ENCODE measurements at regions not wholly inside any gene's neighbourhood (a gene's known extent, or its start where the extent isn't known, plus 50 kb on each side); places are given as distances from the start of the nearest gene placed in this dataset.

GRCh38 chr3:30346933-30347320, 259.5 kb upstream of the TGFBR2 start:
- DNase-seq (ENCODE audit: low read depth), result no peak
- TF ChIP-seq CTCF (conservative IDR thresholded peaks at IDR 0.05; ENCODE audit: control insufficient read depth, insufficient read depth, low read depth, low read length), result no peak
- H3K4me3 ChIP-seq (ENCODE audit: control insufficient read depth, low read depth, low read length), result no peak overlapping the region

- peak; percentile 96 for DNase-seq (ENCODE audit: low read depth)
- no peak for TF ChIP-seq CTCF (conservative IDR thresholded peaks at IDR 0.05; ENCODE audit: control insufficient read depth, insufficient read depth, low read depth, low read length)
- no peak overlapping the region for H3K4me3 ChIP-seq (ENCODE audit: control insufficient read depth, low read depth, low read length)
Measured at GRCh38 chr3:30347679-30348216, 258.7 kb upstream of the TGFBR2 start.

- DNase-seq (ENCODE audit: low read depth), result no peak
- no peak overlapping the region for H3K4me3 ChIP-seq (ENCODE audit: control insufficient read depth, low read depth, low read length)
- TF ChIP-seq CTCF (conservative IDR thresholded peaks at IDR 0.05; ENCODE audit: control insufficient read depth, insufficient read depth, low read depth, low read length), result no peak
Measured at GRCh38 chr3:30349507-30349906, 256.9 kb upstream of the TGFBR2 start.

- no peak overlapping the region for H3K4me3 ChIP-seq (ENCODE audit: control insufficient read depth, low read depth, low read length)
- no peak for DNase-seq (ENCODE audit: low read depth)
- no peak for TF ChIP-seq CTCF (conservative IDR thresholded peaks at IDR 0.05; ENCODE audit: control insufficient read depth, insufficient read depth, low read depth, low read length)
Measured at GRCh38 chr3:30350011-30350410, 256.4 kb upstream of the TGFBR2 start.

GRCh38 chr3:30350901-30351300, 255.5 kb upstream of the TGFBR2 start:
- no peak overlapping the region for H3K4me3 ChIP-seq (ENCODE audit: control insufficient read depth, low read depth, low read length)
- TF ChIP-seq CTCF (conservative IDR thresholded peaks at IDR 0.05; ENCODE audit: control insufficient read depth, insufficient read depth, low read depth, low read length), result no peak
- no peak for DNase-seq (ENCODE audit: low read depth)

- DNase-seq (ENCODE audit: low read depth), result no peak
- H3K4me3 ChIP-seq (ENCODE audit: control insufficient read depth, low read depth, low read length), result no peak overlapping the region
- TF ChIP-seq CTCF (conservative IDR thresholded peaks at IDR 0.05; ENCODE audit: control insufficient read depth, insufficient read depth, low read depth, low read length), result no peak
Measured at GRCh38 chr3:30352410-30353318, 253.7 kb upstream of the TGFBR2 start.
